ENCODE measurements at regions not wholly inside any gene's neighbourhood (a gene's known extent, or its start where the extent isn't known, plus 50 kb on each side); places are given as distances from the start of the nearest gene placed in this dataset.

GRCh38 chr2:139480161-139480650 is 700.0 kb upstream of the NXPH2 start:
- Histone ChIP-seq H3K27me3 (ENCODE audit: insufficient read depth, low read length) (no peaks in the 10 kb centered on the region), H3K56ac (ENCODE audit: insufficient read length, low read depth, low read length) (no peak overlapping the region), H2AFZ (ENCODE audit: low read length) (peak overlapping the region; percentile 73), H4K91ac (ENCODE audit: insufficient read length, low read depth, low read length) (no peak overlapping the region), H2BK15ac (ENCODE audit: low read depth, low read length) (no peak overlapping the region), H3K23me2 (ENCODE audit: insufficient read length, low read depth, low read length, poor library complexity, severe bottlenecking) (no peaks in the 10 kb centered on the region), H3K79me1 (ENCODE audit: insufficient read depth, low read depth, low read length, poor library complexity, severe bottlenecking) (no peaks in the 10 kb centered on the region), H3K4me1 (ENCODE audit: insufficient read depth, low read length) (no peaks in the 10 kb centered on the region), H2BK20ac (ENCODE audit: low read depth, low read length, poor library complexity, severe bottlenecking) (no peak overlapping the region), H3K9me3 (ENCODE audit: control insufficient read depth, low read depth, low read length) (no peaks in the 10 kb centered on the region), H2BK5ac (ENCODE audit: insufficient read length, low read length) (no peak overlapping the region), H4K20me1 (ENCODE audit: control insufficient read depth, insufficient read depth, insufficient read length) (no peaks in the 10 kb centered on the region), H3T11ph (ENCODE audit: low read length) (no peak overlapping the region), H2BK120ac (ENCODE audit: low read depth, low read length, poor library complexity, severe bottlenecking) (no peak overlapping the region), H4K8ac (replicated peaks; ENCODE audit: insufficient read length, low read depth, low read length) (no peak overlapping the region), H3K4me2 (ENCODE audit: insufficient read depth, insufficient read length, low read length) (no peak overlapping the region), H2AK5ac (ENCODE audit: insufficient read length, low read length) (no peak overlapping the region), H3K18ac (ENCODE audit: insufficient read length, low read depth, low read length) (no peak overlapping the region), H3K9ac (ENCODE audit: extremely low read depth, insufficient read length, low read length) (no peak overlapping the region), H3K79me2 (ENCODE audit: insufficient read depth, low read length) (no peaks in the 10 kb centered on the region), H4K5ac (ENCODE audit: insufficient read length, low read depth, low read length) (no peak overlapping the region), H3K4ac (ENCODE audit: low read depth, low read length) (no peak overlapping the region), H3K23ac (ENCODE audit: insufficient read length, low read depth, low read length) (no peak overlapping the region), H3K14ac (ENCODE audit: insufficient read depth, low read length) (no peak overlapping the region), H2BK12ac (ENCODE audit: insufficient read length, low read depth, low read length) (no peak overlapping the region), H3K27ac (ENCODE audit: insufficient read length, low read depth, low read length) (no peak overlapping the region)
- H3K4me3 Mint-ChIP-seq = no peak overlapping the region
- WGBS (ENCODE audit: extremely low coverage, insufficient read length, low lambda C conversion rate) = no CpG with 5 or more reads among the region's 3 CpGs
- H3K27ac Mint-ChIP-seq = peak overlapping the region in 1 of 3 experiments; percentile 23; a peak in 1 of 7 replicates
- no peaks in the 10 kb centered on the region; a peak in 3 of 5 replicates for H3K9me3 Mint-ChIP-seq
- H3K36me3 Mint-ChIP-seq (ENCODE audit: insufficient read depth in 1 of 3, low read depth in 3 of 3) = no peaks in the 10 kb centered on the region; a peak in 1 of 7 replicates
- peaks cover 26 to 33% of the 10 kb centered on the region in 2 experiments for H3K4me1 Mint-ChIP-seq
- no peak for TF ChIP-seq CTCF (conservative IDR thresholded peaks at IDR 0.05)
- DNase-seq = no peak
- no peaks in the 10 kb centered on the region for H3K27me3 Mint-ChIP-seq (ENCODE audit: low read depth)
